Stimulated activated naive CD4-positive, alpha-beta T cell treated with Interleukin-2 at 50 U/mL for 16 hours (primary cell): ENCODE measurements at regions not wholly inside any gene's neighbourhood (a gene's known extent, or its start where the extent isn't known, plus 50 kb on each side); places are given as distances from the start of the nearest gene placed in this dataset.
"Not testable (repeated sequence)": the region's sequence is repeated elsewhere in the genome, so short reads cannot be mapped to it uniquely, and the experiment has no call there.

Source experiments
- DNase-seq: peaks from one replicate; lab custom pipeline; 2025; lab: John Stamatoyannopoulos, UW

GRCh38 chr20:39985271-39985827 lies 703.7 kb downstream of the MAFB start:
- DNase-seq = no peak

GRCh38 chr20:39983655-39984054 lies 705.4 kb downstream of the MAFB start:
- DNase-seq = no peak

GRCh38 chr20:39983183-39983582 lies 705.9 kb downstream of the MAFB start:
- no peak for DNase-seq

- DNase-seq = no peak
These were observed 714.0 kb downstream of the MAFB start for GRCh38 chr20:39974966-39975501.

DNA sequence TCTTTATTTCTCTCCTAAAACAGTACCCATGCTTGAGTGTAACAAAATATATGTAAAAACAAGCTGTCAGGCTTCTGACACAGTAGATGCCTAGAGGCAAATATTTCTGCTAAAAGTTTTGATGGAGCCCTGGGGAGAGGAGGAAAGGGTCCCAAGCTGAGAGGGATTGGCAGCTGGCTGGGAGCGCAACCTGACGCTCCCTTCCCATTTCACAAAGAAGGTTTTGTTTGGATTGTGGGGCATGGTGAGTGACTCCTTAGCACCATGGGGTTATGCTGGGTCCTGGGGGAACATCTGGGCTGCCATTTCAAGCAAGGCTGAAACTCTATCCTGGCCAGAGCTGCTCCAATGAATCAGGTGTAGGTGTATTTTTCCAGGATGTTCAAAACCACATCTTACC lies 720.5 kb downstream of the MAFB start:
- DNase-seq = no peak

- no peak for DNase-seq
These were observed 721.2 kb downstream of the MAFB start for GRCh38 chr20:39967806-39968205.

DNA sequence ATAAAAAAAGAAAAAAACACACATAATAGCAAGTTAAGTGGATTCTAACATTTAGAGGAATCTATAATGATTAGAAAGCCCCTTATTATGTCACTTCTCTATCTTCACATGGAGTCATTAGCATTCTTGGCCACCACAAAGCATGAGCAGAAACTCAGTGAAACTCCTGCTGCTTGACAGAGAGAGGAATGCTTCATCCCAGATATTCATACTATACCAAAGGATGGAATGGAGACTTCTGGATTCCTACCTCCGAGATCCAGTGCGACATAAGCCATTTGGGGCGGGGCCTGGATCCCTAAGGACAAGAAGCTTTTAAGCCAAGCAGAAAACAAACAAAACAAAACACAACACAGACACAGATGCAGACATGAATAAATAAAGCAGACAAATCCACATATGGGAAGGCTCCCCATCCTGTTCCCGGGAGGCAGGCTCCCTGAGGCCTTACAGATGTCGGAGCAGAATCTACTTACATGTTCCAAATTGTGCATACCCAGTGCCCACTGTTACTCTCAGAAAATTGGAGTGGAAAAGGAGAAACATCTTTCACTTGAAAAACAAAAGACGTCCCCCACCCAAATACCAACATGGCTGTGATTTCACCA lies 727.3 kb downstream of the MAFB start:
- no peak for DNase-seq

GRCh38 chr20:39960522-39961428 lies 728.3 kb downstream of the MAFB start:
- no peak for DNase-seq

DNA sequence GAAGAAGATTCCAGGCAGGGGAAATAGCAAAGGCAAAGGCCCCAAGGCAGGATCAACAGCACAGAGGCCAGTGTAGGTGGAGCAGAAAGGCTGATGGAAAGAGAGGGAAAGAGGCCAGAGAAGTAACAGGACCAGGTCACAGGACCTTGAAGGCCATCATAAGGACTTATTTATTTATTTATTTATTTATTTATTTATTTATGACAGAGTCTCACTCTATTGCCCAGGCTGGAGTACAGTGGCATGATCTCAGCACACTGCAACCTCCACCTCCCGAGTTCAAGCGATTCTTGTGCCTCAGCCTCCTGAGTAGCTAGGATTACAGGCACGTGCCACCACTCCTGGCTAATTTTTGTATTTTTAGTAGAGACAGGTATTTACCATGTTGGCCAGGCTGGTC lies 731.1 kb downstream of the MAFB start:
- DNase-seq = not testable (repeated sequence)

DNA sequence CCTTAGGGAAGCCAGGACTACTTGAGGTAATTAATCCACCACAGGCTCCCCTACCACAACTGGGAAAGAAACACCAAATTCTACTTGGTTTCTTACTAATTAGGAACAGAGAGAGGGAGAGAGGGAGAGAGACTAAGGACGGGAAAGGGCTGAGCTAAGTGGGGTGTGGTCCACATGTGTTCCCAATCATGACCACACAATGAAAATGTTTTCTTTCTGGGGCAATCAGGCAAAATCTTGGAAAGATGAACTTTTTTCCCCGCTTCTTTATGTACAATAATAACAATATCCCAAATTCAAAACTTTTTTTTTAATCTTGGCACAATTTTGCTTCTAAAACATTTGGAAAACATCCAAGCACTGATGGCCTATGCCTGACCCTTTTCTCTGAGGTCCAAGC lies 734.4 kb downstream of the MAFB start:
- DNase-seq = no peak

DNA sequence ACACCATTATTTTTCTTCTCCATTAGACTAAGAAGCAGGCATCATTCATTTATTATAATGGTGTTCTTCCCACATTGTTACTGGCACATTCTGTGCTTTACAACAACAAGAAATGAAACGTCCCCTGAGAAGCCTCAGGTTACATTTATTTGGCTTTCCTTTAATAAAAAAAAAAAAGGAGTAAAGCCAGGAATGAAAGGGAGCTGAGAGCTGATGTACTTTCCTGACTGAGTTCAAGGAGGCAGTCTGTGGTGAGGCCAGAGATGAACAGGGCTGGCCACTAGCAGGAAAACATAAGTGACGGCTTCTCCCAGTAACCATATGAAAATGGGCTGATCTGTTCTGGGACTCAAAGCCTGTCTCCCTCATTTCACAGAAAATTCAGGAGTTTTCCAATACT lies 742.1 kb downstream of the MAFB start:
- DNase-seq = no peak

GRCh38 chr20:39946053-39946810 lies 742.8 kb downstream of the MAFB start:
- DNase-seq = no peak

GRCh38 chr20:39944861-39945260 lies 744.2 kb downstream of the MAFB start:
- no peak for DNase-seq

GRCh38 chr20:39943336-39943735 lies 745.7 kb downstream of the MAFB start:
- DNase-seq = no peak

DNA sequence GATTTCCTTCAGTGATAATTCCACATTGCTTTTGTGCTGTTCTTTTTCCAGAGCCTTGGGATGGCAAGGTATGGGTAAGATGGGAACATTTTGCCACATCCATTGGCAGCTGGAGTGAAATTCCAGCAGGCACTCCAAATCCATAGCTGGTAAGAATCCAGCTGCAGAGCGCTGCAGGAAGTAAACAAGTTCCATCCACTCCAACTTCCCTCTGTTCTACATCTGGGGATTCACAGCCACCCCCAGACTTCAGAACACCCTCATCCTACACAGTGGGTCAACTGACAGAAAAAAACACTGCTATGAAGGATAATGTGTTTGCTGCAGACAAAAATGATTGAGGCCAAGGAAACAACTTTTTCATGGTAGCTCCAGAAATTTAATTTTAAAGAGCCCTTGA lies 747.8 kb downstream of the MAFB start:
- no peak for DNase-seq

DNA sequence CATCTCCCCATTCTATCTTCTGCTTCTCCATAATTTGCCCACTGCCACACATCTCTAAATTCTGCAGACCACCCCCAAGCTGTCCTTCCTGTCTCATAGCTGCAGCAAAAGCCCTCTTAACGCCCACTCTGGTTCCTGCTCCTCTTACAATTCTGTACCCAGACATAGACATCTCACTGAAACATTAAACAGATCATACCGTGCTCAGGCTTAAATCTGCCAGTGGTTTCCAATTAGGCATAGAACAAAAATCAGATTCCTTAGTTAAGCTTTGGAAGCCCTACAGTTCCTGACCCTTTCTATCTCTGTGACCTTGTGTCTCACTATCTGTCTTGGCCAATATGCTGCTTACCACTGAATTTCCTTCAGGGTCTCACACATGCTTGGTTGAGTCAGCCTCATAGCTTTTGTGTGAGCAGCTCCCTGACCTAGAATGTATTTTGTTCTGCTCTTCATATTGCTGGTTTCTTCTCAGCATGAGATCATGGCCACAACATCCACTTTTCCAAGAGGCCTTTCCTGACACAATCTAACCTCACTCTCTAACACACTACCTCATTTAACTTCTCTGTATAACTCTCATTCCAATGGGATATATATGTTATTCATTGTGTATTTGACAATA lies 749.7 kb downstream of the MAFB start:
- DNase-seq = no peak

DNA sequence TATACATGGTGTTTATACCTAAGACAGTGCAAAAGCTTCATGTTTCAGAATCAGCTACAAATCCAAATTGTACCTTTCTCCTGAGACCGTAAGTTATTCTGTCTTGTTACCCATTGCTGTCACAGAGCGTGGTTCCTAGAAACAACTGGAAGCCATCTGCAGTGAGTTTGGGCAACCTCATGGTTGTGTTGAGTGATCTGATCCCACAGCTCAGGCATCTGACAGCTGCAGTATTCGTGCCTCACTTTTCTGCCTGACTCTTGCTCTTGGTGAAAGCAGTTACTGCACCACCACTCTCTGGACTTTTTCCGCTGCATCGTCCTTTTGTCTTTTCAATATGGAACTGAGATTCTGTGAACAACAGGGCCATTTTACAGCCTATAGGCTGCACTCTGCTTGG lies 752.6 kb downstream of the MAFB start:
- DNase-seq = no peak

DNA sequence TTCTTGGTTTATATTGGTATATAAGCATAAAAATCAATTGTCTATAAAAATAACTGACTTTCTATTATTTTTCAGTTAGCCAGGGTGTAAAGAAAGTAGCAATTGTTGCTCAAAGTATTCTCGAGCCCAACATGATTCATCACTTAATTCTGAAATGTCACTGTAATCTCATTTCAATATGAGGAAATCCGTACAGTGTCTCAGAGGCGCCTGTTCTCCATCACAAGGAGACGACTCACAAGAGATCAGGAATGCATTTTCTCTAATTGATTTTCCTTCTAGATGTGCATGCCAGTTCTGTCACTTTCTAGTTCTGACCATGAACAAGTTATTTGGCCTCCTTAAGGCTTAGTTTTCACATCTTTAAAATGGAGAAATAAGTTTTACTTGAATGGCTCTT lies 753.1 kb downstream of the MAFB start:
- no peak for DNase-seq

- no peak for DNase-seq
These were observed 772.7 kb downstream of the MAFB start for GRCh38 chr20:39916236-39916765.

DNA sequence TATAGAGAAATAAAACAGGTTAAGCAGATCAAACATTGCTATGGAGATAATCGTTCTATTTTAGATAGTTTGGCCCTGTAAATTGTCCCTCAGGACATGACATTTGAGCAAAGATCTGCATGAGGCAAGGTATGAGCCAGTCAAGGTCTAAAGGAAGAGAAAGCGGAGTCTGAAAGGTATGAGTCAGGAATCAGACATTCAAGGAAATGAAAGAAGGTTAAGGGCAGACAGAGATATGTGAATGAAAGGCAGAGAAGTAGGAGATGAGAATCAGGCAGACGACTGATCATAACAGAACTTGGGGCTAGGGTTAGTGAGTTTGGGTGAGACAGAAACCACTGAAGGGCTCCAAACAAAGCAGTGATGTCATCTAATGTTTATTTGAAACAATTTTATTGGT lies 775.8 kb downstream of the MAFB start:
- no peak for DNase-seq

DNA sequence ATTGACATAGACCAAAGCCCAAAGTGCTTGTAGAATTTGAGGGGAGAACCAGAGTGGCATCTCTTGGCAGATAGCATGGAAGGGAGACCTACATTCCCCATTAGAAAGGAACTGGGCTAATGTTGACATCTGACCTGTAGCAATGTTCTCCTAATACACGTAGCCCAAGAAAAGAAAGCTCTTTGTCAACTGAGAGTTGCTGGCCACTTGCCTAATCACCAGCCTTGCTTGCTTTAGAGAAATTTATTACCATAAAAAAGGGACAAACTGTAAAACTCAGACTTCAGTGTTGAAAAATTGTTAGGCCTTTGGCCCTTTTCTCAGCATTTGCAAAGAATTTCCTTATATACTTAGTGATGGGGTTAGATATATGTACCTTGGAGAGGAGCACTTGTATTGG lies 777.5 kb downstream of the MAFB start:
- no peak for DNase-seq

DNA sequence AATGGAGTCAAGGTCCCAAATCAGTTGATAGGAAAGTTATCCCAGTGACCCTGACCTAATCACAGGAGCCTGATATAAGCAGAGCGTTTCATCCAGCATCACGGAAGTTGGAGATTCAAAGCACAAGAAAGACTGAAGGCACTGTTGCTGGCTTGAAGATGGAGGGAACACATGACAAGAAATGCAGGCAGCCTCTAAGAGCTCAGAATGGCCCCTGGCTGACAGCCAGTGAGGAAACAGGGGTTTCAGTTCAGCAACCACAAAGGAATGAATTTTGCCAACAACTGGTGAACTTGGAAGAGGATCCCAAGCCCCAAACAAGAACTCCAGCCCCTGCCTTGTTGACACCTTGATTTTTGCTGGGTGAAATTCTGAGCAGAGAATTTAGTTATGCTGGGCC lies 778.5 kb downstream of the MAFB start:
- DNase-seq = no peak
